ENCODE measurements at regions not wholly inside any gene's neighbourhood (a gene's known extent, or its start where the extent isn't known, plus 50 kb on each side); places are given as distances from the start of the nearest gene placed in this dataset.

DNA sequence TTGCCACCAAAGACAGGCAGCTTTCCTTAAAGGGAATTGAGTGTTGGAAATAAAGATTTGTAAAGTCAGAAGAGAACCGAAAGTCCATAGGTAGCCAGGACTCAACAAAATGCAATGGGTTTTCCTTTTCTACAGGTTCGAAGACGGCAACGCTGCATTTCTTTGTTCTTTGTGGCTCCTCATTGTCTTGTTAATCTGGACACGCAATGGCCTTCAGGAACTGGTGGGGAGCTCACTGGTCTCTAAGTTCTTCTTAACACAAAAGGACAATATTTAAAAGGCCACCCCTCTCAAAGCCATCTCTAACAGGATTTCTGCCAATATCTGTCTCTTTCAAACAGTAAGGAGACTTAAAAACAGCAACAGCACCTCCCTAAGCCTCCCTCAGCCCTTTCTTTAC, 170.6 kb downstream of the RMI1 start:
- TF ChIP-seq, protein P1, sequence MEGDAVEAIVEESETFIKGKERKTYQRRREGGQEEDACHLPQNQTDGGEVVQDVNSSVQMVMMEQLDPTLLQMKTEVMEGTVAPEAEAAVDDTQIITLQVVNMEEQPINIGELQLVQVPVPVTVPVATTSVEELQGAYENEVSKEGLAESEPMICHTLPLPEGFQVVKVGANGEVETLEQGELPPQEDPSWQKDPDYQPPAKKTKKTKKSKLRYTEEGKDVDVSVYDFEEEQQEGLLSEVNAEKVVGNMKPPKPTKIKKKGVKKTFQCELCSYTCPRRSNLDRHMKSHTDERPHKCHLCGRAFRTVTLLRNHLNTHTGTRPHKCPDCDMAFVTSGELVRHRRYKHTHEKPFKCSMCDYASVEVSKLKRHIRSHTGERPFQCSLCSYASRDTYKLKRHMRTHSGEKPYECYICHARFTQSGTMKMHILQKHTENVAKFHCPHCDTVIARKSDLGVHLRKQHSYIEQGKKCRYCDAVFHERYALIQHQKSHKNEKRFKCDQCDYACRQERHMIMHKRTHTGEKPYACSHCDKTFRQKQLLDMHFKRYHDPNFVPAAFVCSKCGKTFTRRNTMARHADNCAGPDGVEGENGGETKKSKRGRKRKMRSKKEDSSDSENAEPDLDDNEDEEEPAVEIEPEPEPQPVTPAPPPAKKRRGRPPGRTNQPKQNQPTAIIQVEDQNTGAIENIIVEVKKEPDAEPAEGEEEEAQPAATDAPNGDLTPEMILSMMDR (IDR thresholded peaks at IDR 0.05; ENCODE audit: insufficient read depth, low read depth, low read length, missing control alignments) = no peak
- no peak overlapping the region for H3K4me3 ChIP-seq (ENCODE audit: low read depth, low read length)
- DNase-seq (ENCODE audit: low read depth) = no peak

- no peak for DNase-seq (ENCODE audit: low read depth)
- TF ChIP-seq, protein P1 (IDR thresholded peaks at IDR 0.05; ENCODE audit: insufficient read depth, low read depth, low read length, missing control alignments) = no peak
- H3K4me3 ChIP-seq (ENCODE audit: low read depth, low read length) = no peak overlapping the region
Observed at GRCh38 chr9:84151640-84152039, 171.0 kb downstream of the RMI1 start.

DNA sequence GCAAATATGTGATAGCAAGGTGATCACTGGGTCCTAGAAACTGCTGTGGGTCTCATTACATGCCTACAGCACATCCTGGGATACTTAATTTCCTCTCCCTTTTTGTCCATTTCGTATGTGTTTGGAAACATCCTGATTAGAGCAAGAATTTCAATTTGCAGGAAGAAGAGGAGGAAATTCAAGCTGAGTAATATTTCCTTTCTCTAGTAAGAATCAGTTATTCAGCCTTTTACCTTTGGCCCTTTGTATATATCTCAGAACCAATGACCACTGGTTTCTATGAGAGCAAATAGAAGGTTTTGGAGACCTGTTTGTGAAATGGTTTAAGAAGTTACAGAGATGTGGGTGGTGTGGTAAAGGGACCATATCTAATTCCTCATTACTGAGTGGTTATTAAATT, 171.6 kb downstream of the RMI1 start:
- DNase-seq (ENCODE audit: low read depth) = no peak
- TF ChIP-seq, protein P1 (IDR thresholded peaks at IDR 0.05; ENCODE audit: insufficient read depth, low read depth, low read length, missing control alignments) = no peak
- H3K4me3 ChIP-seq (ENCODE audit: low read depth, low read length) = no peak overlapping the region

GRCh38 chr9:84153885-84154284, 173.3 kb downstream of the RMI1 start:
- no peak for DNase-seq (ENCODE audit: low read depth)
- TF ChIP-seq, protein P1 (IDR thresholded peaks at IDR 0.05; ENCODE audit: insufficient read depth, low read depth, low read length, missing control alignments) = no peak
- no peak overlapping the region for H3K4me3 ChIP-seq (ENCODE audit: low read depth, low read length)

DNA sequence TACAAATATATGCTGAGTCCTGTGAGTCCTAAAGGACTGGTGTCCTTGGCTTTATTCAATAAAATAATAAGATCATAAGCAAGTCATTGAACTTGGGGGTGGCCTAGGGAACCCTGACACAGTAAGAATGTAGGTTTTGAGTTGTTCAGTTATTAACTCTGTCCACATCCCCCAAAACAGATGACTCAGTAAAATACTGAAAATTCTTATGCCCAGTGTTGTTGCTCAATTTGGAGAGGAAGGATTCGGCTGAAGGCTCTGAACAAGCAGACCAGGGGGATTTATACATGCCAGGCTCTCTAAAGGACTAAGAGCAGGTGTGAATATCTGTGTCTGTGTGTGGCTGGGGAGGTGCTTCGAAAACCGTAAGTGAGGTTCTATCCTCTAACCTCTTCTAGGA, 173.7 kb downstream of the RMI1 start:
- TF ChIP-seq, protein P1 (IDR thresholded peaks at IDR 0.05; ENCODE audit: insufficient read depth, low read depth, low read length, missing control alignments) = no peak
- no peak overlapping the region for H3K4me3 ChIP-seq (ENCODE audit: low read depth, low read length)
- no peak for DNase-seq (ENCODE audit: low read depth)

GRCh38 chr9:84163052-84163650, 177.4 kb downstream of the SLC28A3 start:
- no peak overlapping the region for H3K4me3 ChIP-seq (ENCODE audit: low read depth, low read length)
- TF ChIP-seq, protein P1 (IDR thresholded peaks at IDR 0.05; ENCODE audit: insufficient read depth, low read depth, low read length, missing control alignments) = no peak
- DNase-seq (ENCODE audit: low read depth) = no peak

GRCh38 chr9:84166891-84167290, 173.7 kb downstream of the SLC28A3 start:
- DNase-seq (ENCODE audit: low read depth) = no peak
- TF ChIP-seq, protein P1 (IDR thresholded peaks at IDR 0.05; ENCODE audit: insufficient read depth, low read depth, low read length, missing control alignments) = no peak
- H3K4me3 ChIP-seq (ENCODE audit: low read depth, low read length) = no peak overlapping the region
